Globus pallidus (tissue), 1 donor: ENCODE measurements at regions not wholly inside any gene's neighbourhood (a gene's known extent, or its start where the extent isn't known, plus 50 kb on each side); places are given as distances from the start of the nearest gene placed in this dataset.

Source experiments
- DNase-seq: peaks from one replicate; pipeline ENCODE4 v3.0.0-alpha.2; 2015; ENCODE audit warnings: low spot score

GRCh38 chr16:64410306-64410705 lies 711.6 kb downstream of the CDH11 start:
- no peak for DNase-seq

GRCh38 chr16:64409783-64410210 lies 712.1 kb downstream of the CDH11 start:
- no peak for DNase-seq

DNA sequence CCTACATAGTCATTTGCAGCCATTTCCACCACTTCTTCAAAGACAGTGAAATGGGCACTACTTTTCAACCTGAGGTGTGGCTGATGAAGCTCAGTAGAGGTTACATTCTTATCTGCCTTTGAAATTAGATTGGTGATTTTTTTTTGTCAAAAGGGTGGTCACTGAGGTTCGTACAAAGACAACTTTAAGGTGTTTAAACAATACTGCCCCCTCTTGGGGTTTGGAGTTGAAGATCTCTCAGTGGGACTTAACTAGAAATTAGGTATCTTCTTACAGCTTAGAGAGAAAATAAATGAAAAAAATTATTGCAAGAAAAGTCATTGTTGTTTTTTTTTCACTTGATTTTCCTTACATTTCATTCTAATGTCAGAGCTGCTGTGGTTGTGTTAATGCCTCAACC lies 713.2 kb downstream of the CDH11 start:
- no peak for DNase-seq

GRCh38 chr16:64406770-64407181 lies 715.1 kb downstream of the CDH11 start:
- DNase-seq: no peak

DNA sequence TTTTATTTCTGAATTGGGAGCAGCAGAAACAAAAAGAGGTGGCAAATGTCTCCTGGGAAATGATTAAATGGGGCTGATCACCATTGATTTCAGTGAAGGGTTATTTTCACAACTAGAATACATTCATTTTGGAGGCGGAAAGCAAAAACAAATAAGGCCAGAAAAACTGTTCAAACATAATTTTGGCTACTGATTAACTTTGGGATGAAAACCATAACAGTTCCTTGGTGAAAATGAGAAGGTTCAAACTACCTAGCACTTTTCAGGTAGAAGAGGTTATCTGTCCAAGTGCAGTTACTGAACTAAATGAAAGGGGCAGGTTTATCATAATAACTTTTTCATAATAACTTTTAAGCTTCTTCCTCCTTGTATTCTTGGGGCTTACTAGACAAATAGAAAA lies 718.5 kb downstream of the CDH11 start:
- DNase-seq: no peak

DNA sequence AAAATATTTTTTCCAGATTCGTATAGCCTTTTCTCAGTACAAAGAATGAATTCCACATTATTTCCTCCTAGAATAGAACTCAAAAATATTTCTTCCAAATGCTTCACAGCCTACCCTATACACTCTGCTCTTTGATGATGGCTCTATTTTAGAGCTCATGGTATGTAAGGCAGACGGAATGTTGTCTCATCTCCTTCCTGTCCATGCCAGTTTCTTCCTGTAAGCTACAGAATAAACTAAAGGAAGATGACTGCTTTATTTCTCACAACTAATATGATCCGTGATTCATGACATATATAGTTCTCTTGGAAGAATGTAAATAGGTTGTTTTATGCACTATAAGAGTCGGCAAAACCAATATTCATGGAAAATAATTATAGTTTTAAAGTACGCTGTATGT lies 723.1 kb downstream of the CDH11 start:
- no peak for DNase-seq

DNA sequence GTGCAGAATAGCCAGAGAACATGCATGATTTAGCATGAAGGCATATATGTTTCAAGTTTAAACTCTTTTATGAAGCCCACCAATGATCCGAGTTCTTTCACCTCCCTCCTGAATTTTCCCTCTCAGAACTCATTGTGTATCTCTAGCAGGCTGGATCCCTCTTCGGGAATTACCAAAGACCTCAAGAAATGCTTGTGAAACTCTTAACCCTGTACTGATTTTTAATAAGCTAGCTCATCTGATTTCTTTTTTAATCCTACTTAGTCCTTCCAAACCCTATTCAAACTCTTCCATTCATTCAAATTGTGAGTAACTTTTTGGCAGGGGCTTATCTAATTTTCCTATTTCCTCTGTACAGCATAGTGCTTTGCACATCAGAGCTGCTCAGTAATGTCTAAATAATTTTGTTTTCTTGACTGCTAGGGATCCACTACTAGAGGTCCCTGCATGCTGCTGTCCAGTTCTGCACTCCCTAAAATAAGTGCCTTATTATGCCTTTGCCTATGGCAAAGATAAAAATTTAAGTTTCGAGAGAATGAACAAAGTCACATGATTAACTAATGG lies 723.8 kb downstream of the CDH11 start:
- no peak for DNase-seq

DNA sequence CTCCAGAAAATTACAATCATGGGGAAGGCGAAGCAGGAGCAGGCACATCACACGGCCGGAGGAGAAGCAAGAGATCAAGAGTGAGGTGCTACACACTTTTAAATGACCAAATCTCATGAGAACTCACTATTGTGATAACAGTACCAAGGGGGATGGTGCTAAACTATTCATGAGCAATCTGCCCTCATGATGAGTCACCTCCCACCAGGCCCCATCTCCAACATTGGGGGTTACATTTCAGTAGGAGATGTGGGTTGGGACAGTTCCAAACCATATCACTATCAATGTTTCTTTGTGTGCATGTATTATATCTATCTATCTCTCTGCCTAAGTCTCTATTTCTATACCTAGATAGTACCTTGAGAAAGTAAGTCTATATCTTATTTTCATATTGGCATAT lies 724.8 kb downstream of the CDH11 start:
- no peak for DNase-seq

- DNase-seq: no peak
Measured at GRCh38 chr16:64394061-64394460, 727.8 kb downstream of the CDH11 start.

GRCh38 chr16:64392456-64392855 lies 729.4 kb downstream of the CDH11 start:
- DNase-seq: no peak

DNA sequence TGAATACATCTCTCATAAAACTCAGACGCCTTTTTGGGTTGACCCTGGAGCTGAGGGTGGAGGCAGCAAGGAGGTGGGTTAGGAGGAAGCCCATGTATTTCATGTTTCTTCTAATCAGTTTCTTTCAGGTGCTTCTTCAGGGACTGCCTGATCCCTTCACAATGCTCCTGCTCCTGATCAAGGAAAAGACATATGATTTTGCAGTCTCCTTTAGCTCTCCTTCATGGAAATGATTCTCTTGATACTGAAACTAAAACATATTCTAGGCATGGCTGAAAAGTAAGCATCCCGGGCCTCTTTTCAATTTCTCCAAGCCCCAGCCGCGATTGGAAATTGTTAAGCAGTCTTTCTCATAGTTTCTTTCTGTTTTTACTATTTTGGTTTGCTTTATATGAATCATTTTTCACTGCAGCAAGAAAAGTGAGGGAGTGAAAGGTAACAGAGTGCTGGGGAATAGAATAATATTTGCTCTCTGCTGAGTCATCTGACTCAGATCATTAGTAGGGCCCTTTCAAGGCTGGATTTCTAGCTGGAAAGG lies 730.7 kb downstream of the CDH11 start:
- no peak for DNase-seq

DNA sequence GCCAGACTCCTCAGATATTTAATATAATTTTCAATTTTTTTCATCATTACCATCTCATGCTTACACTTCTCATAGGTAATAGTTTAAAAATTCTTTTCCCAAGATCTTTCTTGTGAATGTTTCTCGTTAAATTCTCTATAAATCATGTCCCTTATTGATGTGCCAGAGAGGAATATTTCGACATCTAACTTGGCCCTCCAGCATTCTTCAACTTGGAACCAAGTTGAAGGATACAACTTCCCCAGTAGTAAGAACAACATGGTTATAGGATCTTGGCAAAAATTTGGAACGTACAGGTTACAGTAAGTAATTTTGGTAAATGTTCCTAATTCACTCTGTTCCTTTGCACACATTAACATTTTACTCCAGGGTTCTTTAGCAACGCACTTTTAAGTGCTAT lies 731.8 kb downstream of the CDH11 start:
- no peak for DNase-seq

DNA sequence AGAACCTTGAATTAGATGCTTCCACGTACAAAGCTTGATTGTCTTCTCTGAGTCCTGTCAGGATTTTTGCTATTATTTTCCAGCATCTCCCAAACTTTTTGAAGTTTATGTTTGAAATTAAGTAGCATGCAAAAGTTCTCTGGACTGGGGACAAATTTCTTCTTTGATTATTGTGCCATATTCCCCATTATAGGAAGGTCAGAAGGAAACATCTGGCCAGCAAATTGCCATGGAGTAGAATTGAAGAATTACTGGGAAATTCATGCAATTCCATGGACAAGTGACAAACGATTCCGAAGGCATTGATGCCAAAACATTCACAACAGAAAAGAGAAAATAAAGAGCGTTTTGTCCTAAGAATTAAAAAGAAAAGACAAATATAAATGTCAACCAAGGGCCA lies 737.2 kb downstream of the CDH11 start:
- DNase-seq: no peak

- DNase-seq: no peak
Measured at GRCh38 chr16:64381979-64382378, 739.9 kb downstream of the CDH11 start.

DNA sequence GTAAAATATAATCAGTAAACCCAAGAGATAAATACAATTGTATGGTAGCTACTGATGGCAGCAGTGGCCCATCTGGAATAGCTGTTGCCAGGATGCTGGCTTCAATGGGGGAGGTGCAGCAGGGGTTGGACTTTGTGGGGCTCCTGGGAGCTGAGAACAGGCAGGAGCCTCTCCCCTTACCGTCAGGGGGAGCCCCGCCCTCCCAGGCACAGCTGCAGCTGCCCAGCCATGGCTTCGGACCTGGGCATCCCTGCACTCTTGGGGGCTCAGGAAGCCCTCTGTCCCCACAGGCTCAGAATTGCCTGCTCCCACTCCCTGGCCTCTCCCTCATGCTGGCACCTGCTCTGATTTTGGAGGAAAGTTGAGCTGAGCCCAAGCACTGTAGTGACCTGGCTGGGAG lies 741.1 kb downstream of the CDH11 start:
- no peak for DNase-seq

GRCh38 chr16:64375391-64375980 lies 746.4 kb downstream of the CDH11 start:
- no peak for DNase-seq

DNA sequence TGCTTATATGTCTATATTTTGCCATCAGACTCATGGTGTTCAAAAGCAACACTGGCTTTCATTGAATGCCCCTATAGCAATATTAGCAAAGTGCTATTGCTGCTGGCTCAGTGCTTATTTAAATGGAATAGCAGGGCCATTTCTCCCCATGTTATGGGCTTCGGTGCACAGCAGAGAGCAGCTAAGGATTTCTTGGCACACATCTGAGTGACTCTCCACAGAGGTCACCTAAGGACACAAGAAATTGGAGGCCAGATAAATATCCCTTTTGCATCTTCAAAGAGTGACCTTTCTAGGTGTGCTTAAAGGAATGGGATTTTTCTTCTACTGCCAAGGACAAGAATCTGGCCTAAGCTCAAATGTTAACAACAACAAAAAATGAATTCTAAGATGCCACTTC lies 751.8 kb downstream of the CDH11 start:
- DNase-seq: no peak

DNA sequence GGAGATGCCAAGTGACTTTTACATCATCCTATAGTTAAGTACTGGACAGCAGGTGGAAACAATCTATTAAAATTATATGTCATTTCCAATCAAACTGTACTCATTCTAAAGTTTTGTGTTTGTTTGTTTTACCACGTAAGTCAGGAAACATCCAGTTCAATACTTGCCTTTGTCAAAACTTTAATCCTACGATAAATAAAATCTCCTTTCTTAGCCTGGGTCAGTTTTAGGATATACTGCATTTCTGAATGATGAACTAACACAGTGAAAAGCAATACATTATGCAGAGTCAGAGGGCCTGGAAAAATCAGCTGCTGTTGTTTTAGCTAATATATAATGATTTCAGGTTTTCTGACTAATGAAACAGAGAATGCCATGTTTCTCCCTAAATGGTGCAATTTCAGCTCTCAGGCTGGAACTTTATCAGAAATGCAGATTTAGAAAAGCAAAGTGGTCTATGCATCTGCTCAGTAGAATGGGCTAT lies 756.4 kb downstream of the CDH11 start:
- no peak for DNase-seq

- DNase-seq: no peak
Measured at GRCh38 chr16:64364894-64365293, 757.0 kb downstream of the CDH11 start.

- DNase-seq: no peak
Measured at GRCh38 chr16:64364416-64364815, 757.4 kb downstream of the CDH11 start.

DNA sequence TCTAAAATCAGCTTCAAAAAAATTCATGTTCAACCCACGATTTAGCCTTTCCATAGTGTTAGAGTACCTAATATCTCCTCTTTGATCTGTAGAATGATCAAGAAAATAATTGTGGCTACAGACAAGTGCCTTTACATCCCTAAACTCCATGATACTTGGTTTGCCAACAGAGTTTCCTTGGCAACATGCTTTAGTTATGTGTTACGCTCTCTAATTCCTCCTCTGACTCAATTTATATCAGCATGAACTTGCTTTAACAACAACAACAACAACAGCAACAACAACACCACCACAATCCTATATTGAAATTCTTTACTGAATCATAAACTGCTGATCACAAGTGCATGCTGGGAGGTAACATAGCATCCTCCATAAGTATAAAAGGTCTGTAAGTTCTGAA lies 757.8 kb downstream of the CDH11 start:
- no peak for DNase-seq

GRCh38 chr16:64363039-64363438 lies 758.8 kb downstream of the CDH11 start:
- no peak for DNase-seq

GRCh38 chr16:64362193-64362592 lies 759.7 kb downstream of the CDH11 start:
- no peak for DNase-seq

DNA sequence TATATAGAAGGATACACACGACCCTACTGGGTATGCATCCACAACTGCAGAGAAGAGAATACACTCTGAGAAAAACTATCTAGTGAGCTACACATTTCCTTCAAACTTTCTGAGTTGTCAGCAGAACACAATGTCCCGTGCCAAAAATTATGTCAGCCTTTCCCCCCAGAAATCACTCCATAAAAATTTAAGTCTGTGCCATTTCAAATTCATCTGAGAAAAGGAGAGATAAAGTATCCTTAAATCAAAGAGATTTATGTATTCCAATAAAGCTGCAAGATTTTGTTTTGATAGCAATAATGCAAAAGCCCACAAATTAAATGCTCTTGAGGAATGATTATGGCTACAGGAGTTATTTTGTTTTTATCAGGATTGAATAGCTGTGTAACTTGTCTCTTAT lies 760.1 kb downstream of the CDH11 start:
- no peak for DNase-seq
